ENCODE measurements at regions not wholly inside any gene's neighbourhood (a gene's known extent, or its start where the extent isn't known, plus 50 kb on each side); places are given as distances from the start of the nearest gene placed in this dataset.

DNA sequence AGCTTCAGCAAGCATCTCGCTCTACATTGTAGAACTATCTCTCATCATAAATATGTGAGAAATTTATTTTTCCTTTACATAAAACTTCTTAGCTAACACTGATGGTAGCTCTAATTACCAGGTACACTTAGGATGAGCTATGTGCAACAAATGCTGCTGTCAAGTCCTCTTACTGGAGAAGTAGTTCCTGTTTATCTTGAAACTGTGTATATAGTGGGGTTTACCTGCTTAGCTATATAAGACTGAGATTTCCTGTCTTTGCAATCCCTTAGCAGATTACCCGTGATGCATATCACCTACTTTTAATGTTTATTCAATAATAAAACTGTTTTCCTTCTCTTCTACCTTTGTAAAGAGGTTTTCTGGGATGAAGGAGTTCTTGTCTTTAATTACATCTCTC lies 98.0 kb upstream of the USP15 start:
- TF ChIP-seq, protein P1, sequence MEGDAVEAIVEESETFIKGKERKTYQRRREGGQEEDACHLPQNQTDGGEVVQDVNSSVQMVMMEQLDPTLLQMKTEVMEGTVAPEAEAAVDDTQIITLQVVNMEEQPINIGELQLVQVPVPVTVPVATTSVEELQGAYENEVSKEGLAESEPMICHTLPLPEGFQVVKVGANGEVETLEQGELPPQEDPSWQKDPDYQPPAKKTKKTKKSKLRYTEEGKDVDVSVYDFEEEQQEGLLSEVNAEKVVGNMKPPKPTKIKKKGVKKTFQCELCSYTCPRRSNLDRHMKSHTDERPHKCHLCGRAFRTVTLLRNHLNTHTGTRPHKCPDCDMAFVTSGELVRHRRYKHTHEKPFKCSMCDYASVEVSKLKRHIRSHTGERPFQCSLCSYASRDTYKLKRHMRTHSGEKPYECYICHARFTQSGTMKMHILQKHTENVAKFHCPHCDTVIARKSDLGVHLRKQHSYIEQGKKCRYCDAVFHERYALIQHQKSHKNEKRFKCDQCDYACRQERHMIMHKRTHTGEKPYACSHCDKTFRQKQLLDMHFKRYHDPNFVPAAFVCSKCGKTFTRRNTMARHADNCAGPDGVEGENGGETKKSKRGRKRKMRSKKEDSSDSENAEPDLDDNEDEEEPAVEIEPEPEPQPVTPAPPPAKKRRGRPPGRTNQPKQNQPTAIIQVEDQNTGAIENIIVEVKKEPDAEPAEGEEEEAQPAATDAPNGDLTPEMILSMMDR (IDR thresholded peaks at IDR 0.05) = no peak
- TF ChIP-seq POLR2A (IDR thresholded peaks at IDR 0.05) = no peak
- Histone ChIP-seq H3K36me3 (replicated peaks in 1 of 2) (no peaks in the 10 kb centered on the region), H3K4me1 (replicated peaks in 1 of 2) (no peaks in the 10 kb centered on the region), H3K9me3 (replicated peaks in 1 of 3) (no peaks in the 10 kb centered on the region), H3K27me3 (no peaks in the 10 kb centered on the region), H3K27ac (no peak overlapping the region), H3K4me3 (no peak overlapping the region)
- no peak for DNase-seq
- WGBS, 4 donors = 85 to 92% (median 89%) methylated on average over 2 of the region's 2 CpGs
- intact Hi-C loops (cut with DNase I) = no loop called here

DNA sequence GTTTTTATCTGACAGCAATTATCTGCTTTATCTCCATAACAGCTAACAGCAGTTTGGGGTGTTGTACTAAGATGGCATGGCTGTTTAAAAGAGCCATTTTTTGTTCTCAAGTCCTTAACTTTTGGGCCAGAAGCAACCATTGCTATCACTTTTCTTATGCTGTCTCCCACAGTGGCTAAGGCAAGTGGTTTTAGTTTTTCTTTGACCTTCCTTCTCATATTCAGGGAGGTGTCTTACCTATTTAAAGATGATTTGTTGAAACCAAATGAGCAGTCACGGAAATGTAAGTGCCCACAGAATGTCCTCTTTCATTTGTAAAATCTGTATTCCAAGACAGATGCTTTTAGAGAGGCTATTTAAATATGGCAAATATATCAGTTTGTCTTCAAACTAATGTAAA lies 96.8 kb upstream of the USP15 start:
- H3K27me3 ChIP-seq = no peaks in the 10 kb centered on the region
- no peaks in the 10 kb centered on the region for H3K36me3 ChIP-seq (replicated peaks in 1 of 2)
- no peaks in the 10 kb centered on the region for H3K4me1 ChIP-seq (replicated peaks in 1 of 2)
- H3K9me3 ChIP-seq (replicated peaks in 1 of 3) = no peaks in the 10 kb centered on the region
- DNase-seq = no peak
- TF ChIP-seq, protein P1 (IDR thresholded peaks at IDR 0.05) = no peak
- TF ChIP-seq POLR2A (IDR thresholded peaks at IDR 0.05) = no peak
- intact Hi-C loops (cut with DNase I) = no loop called here
- no peak overlapping the region for H3K27ac ChIP-seq
- H3K4me3 ChIP-seq = no peak overlapping the region
- 73 to 82% (median 81%) methylated on average over 1 of the region's 1 CpG for WGBS, 4 donors

DNA sequence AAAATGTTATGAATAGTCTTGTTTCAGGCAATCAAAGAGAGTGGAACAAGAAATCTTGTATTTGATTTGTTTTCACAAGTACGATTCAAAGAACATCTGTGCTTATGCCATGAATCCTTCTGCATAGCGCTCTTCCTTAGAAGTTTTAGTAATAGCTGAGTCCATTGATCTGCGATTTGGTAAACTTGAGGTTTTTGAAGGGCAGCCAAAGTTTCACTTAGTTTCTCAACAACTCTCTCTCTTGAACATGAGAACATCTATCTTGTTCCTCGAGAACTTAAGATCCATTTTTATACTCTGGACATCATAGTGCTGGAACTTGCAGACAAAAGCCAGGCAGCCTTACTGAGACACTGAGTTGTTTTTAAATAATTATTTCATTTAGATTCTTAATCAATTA lies 96.2 kb upstream of the USP15 start:
- no peak for TF ChIP-seq POLR2A (IDR thresholded peaks at IDR 0.05)
- TF ChIP-seq, protein P1 (IDR thresholded peaks at IDR 0.05) = no peak
- H3K9me3 ChIP-seq (replicated peaks in 1 of 3) = no peaks in the 10 kb centered on the region

DNA sequence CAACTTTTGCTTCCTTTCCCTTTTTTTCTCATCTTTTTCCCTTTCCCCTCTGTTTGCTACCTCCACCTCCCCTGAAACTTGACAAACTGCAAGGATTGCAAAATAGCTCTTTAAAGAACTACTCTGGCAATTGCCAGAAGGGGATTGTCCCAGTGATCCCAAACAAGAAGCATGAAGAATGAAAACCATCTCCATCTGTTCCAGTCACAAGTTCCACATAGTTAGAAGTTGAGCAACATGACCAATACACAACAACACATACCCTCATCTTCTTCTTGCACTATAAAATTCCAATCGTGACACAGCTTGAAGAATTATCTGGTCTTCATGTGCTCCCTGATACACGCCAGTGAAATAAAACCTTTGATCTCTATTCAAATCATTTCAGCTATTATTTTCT lies 93.7 kb upstream of the USP15 start:
- Histone ChIP-seq H3K4me1 (replicated peaks in 1 of 2) (no peaks in the 10 kb centered on the region), H3K4me3 (no peak overlapping the region), H3K9me3 (replicated peaks in 1 of 3) (no peaks in the 10 kb centered on the region), H3K36me3 (replicated peaks in 1 of 2) (no peaks in the 10 kb centered on the region), H3K27me3 (no peaks in the 10 kb centered on the region), H3K27ac (no peak overlapping the region)
- intact Hi-C loops (cut with DNase I) = no loop called here
- WGBS, 4 donors = 65 to 76% (median 68%) methylated on average over 2 of the region's 2 CpGs
- TF ChIP-seq POLR2A (IDR thresholded peaks at IDR 0.05) = no peak
- TF ChIP-seq, protein P1 (IDR thresholded peaks at IDR 0.05) = no peak
- DNase-seq = no peak

More for the DNA sequence above, 96.2 kb upstream of the USP15 start:
- intact Hi-C loops (cut with DNase I) = no loop called here
- Histone ChIP-seq H3K36me3 (replicated peaks in 1 of 2) (no peaks in the 10 kb centered on the region), H3K27me3 (no peaks in the 10 kb centered on the region), H3K4me1 (replicated peaks in 1 of 2) (no peaks in the 10 kb centered on the region), H3K27ac (no peak overlapping the region), H3K4me3 (no peak overlapping the region)
- DNase-seq = no peak
- WGBS, 4 donors = 84 to 91% (median 85%) methylated on average over 4 of the region's 4 CpGs

All from adrenal gland (tissue), 9 donors.